Erythroblast (primary cell): ENCODE measurements at regions not wholly inside any gene's neighbourhood (a gene's known extent, or its start where the extent isn't known, plus 50 kb on each side); places are given as distances from the start of the nearest gene placed in this dataset.

Source experiments
- DNase-seq, 2 experiments: peaks; one replicate each; lab custom pipeline; 2025; lab: John Stamatoyannopoulos, UW
- GATA1 ChIP-seq: IDR thresholded peaks from 2 replicates; pipeline ENCODE4 v1.6.1; 2011; ENCODE audit warnings: low read depth, mild to moderate bottlenecking, control low read depth, low read length, moderate library complexity
- POLR2A ChIP-seq: IDR thresholded peaks from 2 replicates; pipeline ENCODE4 v1.6.1; 2011; ENCODE audit warnings: mild to moderate bottlenecking, low read length

- no peak for DNase-seq
- TF ChIP-seq GATA1 (no peak), POLR2A (no peak)
These were observed 641.7 kb downstream of the CBLN2 start for GRCh38 chr18:71902482-71902881.

- no peak for TF ChIP-seq GATA1
- TF ChIP-seq POLR2A, result no peak
- DNase-seq, result no peak
These were observed 644.3 kb downstream of the CBLN2 start for GRCh38 chr18:71899707-71900472.

GRCh38 chr18:71899183-71899582 is 645.0 kb downstream of the CBLN2 start:
- no peak for DNase-seq
- no peak for TF ChIP-seq GATA1
- TF ChIP-seq POLR2A, result no peak

- TF ChIP-seq POLR2A (no peak), GATA1 (no peak)
These were observed 656.6 kb downstream of the CBLN2 start for GRCh38 chr18:71887509-71887908.

GRCh38 chr18:71878226-71878625 is 665.9 kb downstream of the CBLN2 start:
- TF ChIP-seq GATA1 (no peak), POLR2A (no peak)
- DNase-seq, result no peak

More at GRCh38 chr18:71887509-71887908, 656.6 kb downstream of the CBLN2 start:
- no peak for DNase-seq

- DNase-seq, result no peak
- TF ChIP-seq GATA1 (no peak), POLR2A (no peak)
These were observed 670.4 kb downstream of the CBLN2 start for GRCh38 chr18:71873695-71874094.

GRCh38 chr18:71865888-71866287 is 678.3 kb downstream of the CBLN2 start:
- TF ChIP-seq GATA1 (no peak), POLR2A (no peak)
- no peak for DNase-seq

GRCh38 chr18:71850602-71851001 is 693.5 kb downstream of the CBLN2 start:
- no peak for DNase-seq

GRCh38 chr18:71849407-71849806 is 694.7 kb downstream of the CBLN2 start:
- DNase-seq, result no peak
- TF ChIP-seq POLR2A (no peak), GATA1 (no peak)

More at GRCh38 chr18:71850602-71851001, 693.5 kb downstream of the CBLN2 start:
- TF ChIP-seq GATA1 (no peak), POLR2A (no peak)

GRCh38 chr18:71846716-71847115 is 697.4 kb downstream of the CBLN2 start:
- TF ChIP-seq GATA1 (no peak), POLR2A (no peak)
- DNase-seq, result no peak

- TF ChIP-seq GATA1 (no peak), POLR2A (no peak)
- no peak for DNase-seq
These were observed 699.3 kb downstream of the CBLN2 start for GRCh38 chr18:71844814-71845213.

- no peak for DNase-seq
- TF ChIP-seq POLR2A, result no peak
- TF ChIP-seq GATA1, result no peak
These were observed 701.5 kb downstream of the CBLN2 start for GRCh38 chr18:71842666-71843065.

GRCh38 chr18:71837547-71837946 is 706.6 kb downstream of the CBLN2 start:
- DNase-seq, result no peak
- no peak for TF ChIP-seq POLR2A
- no peak for TF ChIP-seq GATA1

GRCh38 chr18:71832946-71833617 is 711.1 kb downstream of the CBLN2 start:
- no peak for DNase-seq
- TF ChIP-seq POLR2A, result no peak
- TF ChIP-seq GATA1, result no peak
